H9 (cell line): ENCODE measurements at regions not wholly inside any gene's neighbourhood (a gene's known extent, or its start where the extent isn't known, plus 50 kb on each side); places are given as distances from the start of the nearest gene placed in this dataset.

Experiments
- DNase-seq: peaks from one replicate; pipeline ENCODE4 v3.0.0-alpha.2; 2017
- H2AFZ ChIP-seq: one replicate; pipeline ENCODE4 v1.6.1; 2013; ENCODE audit warnings: mild to moderate bottlenecking, low read length, control low read depth, moderate library complexity
- H2AK5ac ChIP-seq: 2 replicates; pipeline ENCODE4 v1.6.1; 2013; ENCODE audit warnings: low read length, control low read depth, mixed read lengths; ENCODE audit not compliant: insufficient read length
- H2BK120ac ChIP-seq: one replicate; pipeline ENCODE4 v1.6.1; 2013; ENCODE audit warnings: low read depth, mild to moderate bottlenecking, low read length, control low read depth, inconsistent platforms; ENCODE audit not compliant: poor library complexity, severe bottlenecking
- H2BK12ac ChIP-seq: 2 replicates; pipeline ENCODE4 v1.6.1; 2013; ENCODE audit warnings: low read length, control low read depth, mixed read lengths, low read depth; ENCODE audit not compliant: insufficient read length
- H2BK15ac ChIP-seq: 2 replicates; pipeline ENCODE4 v1.6.1; 2013; ENCODE audit warnings: low read depth, low read length, control low read depth
- H2BK20ac ChIP-seq: one replicate; pipeline ENCODE4 v1.6.1; 2013; ENCODE audit warnings: low read depth, mild to moderate bottlenecking, low read length, control low read depth, inconsistent platforms; ENCODE audit not compliant: poor library complexity, severe bottlenecking
- H2BK5ac ChIP-seq: 2 replicates; pipeline ENCODE4 v1.6.1; 2013; ENCODE audit warnings: low read length, control low read depth, mixed read lengths; ENCODE audit not compliant: insufficient read length
- H3K14ac ChIP-seq: 2 replicates; pipeline ENCODE4 v1.6.1; 2013; ENCODE audit warnings: low read length, control low read depth; ENCODE audit not compliant: insufficient read depth
- H3K18ac ChIP-seq: 2 replicates; pipeline ENCODE4 v1.6.1; 2013; ENCODE audit warnings: low read depth, mild to moderate bottlenecking, mixed read lengths, low read length, control low read depth; ENCODE audit not compliant: insufficient read length
- H3K23ac ChIP-seq: 2 replicates; pipeline ENCODE4 v1.6.1; 2013; ENCODE audit warnings: low read length, control low read depth, mixed read lengths, low read depth; ENCODE audit not compliant: insufficient read length
- H3K23me2 ChIP-seq: 2 replicates; pipeline ENCODE4 v1.6.1; 2013; ENCODE audit warnings: low read depth, mild to moderate bottlenecking, mixed read lengths, low read length, control low read depth; ENCODE audit not compliant: insufficient read length, poor library complexity, severe bottlenecking
- H3K27ac ChIP-seq: 2 replicates; pipeline ENCODE4 v1.5.1; 2013; ENCODE audit warnings: low read length, control low read depth, mixed read lengths, low read depth; ENCODE audit not compliant: insufficient read length
- H3K27me3 ChIP-seq: 2 replicates; pipeline ENCODE4 v1.6.1; 2013; ENCODE audit warnings: low read length, control low read depth, inconsistent platforms; ENCODE audit not compliant: insufficient read depth
- H3K4ac ChIP-seq: 2 replicates; pipeline ENCODE4 v1.6.1; 2013; ENCODE audit warnings: low read depth, mild to moderate bottlenecking, control low read depth, inconsistent platforms, low read length, moderate library complexity
- H3K4me1 ChIP-seq: 2 replicates; pipeline ENCODE4 v1.6.1; 2013; ENCODE audit warnings: low read length, control low read depth, inconsistent platforms; ENCODE audit not compliant: insufficient read depth
- H3K4me2 ChIP-seq: 2 replicates; pipeline ENCODE4 v1.6.1; 2013; ENCODE audit warnings: low read length, control low read depth, mixed read lengths; ENCODE audit not compliant: insufficient read length, insufficient read depth
- H3K56ac ChIP-seq: 2 replicates; pipeline ENCODE4 v1.6.1; 2013; ENCODE audit warnings: low read depth, mild to moderate bottlenecking, mixed read lengths, low read length, control low read depth; ENCODE audit not compliant: insufficient read length
- H3K79me1 ChIP-seq: 2 replicates; pipeline ENCODE4 v1.6.1; 2013; ENCODE audit warnings: low read depth, mild to moderate bottlenecking, moderate library complexity, low read length, control low read depth, inconsistent platforms; ENCODE audit not compliant: insufficient read depth, poor library complexity, severe bottlenecking
- H3K79me2 ChIP-seq: 2 replicates; pipeline ENCODE4 v1.6.1; 2013; ENCODE audit warnings: low read length, control low read depth, inconsistent platforms; ENCODE audit not compliant: insufficient read depth
- H3K9ac ChIP-seq: 2 replicates; pipeline ENCODE4 v1.6.1; 2013; ENCODE audit warnings: low read length, control low read depth, mixed read lengths; ENCODE audit not compliant: insufficient read length; ENCODE audit errors: extremely low read depth
- H3K9me3 ChIP-seq: one replicate; pipeline ENCODE4 v1.6.1; 2013; ENCODE audit warnings: low read depth, low read length, inconsistent platforms; ENCODE audit not compliant: control insufficient read depth
- H3T11ph ChIP-seq: one replicate; pipeline ENCODE4 v1.6.1; 2013; ENCODE audit warnings: mild to moderate bottlenecking, low read length, control low read depth, inconsistent platforms
- H4K20me1 ChIP-seq: one replicate; pipeline ENCODE4 v1.6.1; 2013; ENCODE audit not compliant: control insufficient read depth, insufficient read length, insufficient read depth
- H4K5ac ChIP-seq: 2 replicates; pipeline ENCODE4 v1.6.1; 2013; ENCODE audit warnings: low read depth, mild to moderate bottlenecking, mixed read lengths, low read length, control low read depth; ENCODE audit not compliant: insufficient read length
- H4K8ac ChIP-seq: replicated peaks from 2 replicates; pipeline ENCODE4 v1.6.1; 2013; ENCODE audit warnings: low read length, control low read depth, mixed read lengths, low read depth; ENCODE audit not compliant: insufficient read length
- H4K91ac ChIP-seq: 2 replicates; pipeline ENCODE4 v1.6.1; 2013; ENCODE audit warnings: low read depth, mild to moderate bottlenecking, moderate library complexity, mixed read lengths, low read length, control low read depth; ENCODE audit not compliant: insufficient read length
- H3K27ac Mint-ChIP-seq, 3 experiments: 2 replicates in 2 of 3; 3 replicates in 1 of 3; pipeline ENCODE4 v1.8.0; 2020 to 2021; ENCODE audit warnings: mixed read lengths in 3 of 3, mild to moderate bottlenecking in 1 of 3, moderate library complexity in 1 of 3
- H3K27me3 Mint-ChIP-seq: 2 replicates; pipeline ENCODE4 v1.8.0; 2021; ENCODE audit warnings: low read depth, mild to moderate bottlenecking, moderate library complexity, mixed read lengths
- H3K36me3 Mint-ChIP-seq, 3 experiments: 2 replicates in 2 of 3; 3 replicates in 1 of 3; pipeline ENCODE4 v1.8.0; 2020 to 2021; ENCODE audit warnings: low read depth in 3 of 3, mixed read lengths in 3 of 3; ENCODE audit not compliant: insufficient read depth in 1 of 3
- H3K4me1 Mint-ChIP-seq, 2 experiments: 2 replicates each; pipeline ENCODE4 v1.8.0; 2020; ENCODE audit warnings: mixed read lengths in 2 of 2
- H3K4me3 Mint-ChIP-seq, 2 experiments: 2 replicates in 1 of 2; 3 replicates in 1 of 2; pipeline ENCODE4 v1.8.0; 2020 to 2021; ENCODE audit warnings: mild to moderate bottlenecking in 2 of 2, mixed read lengths in 2 of 2, moderate library complexity in 1 of 2
- H3K9me3 Mint-ChIP-seq, 2 experiments: 2 replicates in 1 of 2; 3 replicates in 1 of 2; pipeline ENCODE4 v1.8.0; 2020; ENCODE audit warnings: mild to moderate bottlenecking in 2 of 2, mixed read lengths in 2 of 2, moderate library complexity in 1 of 2
- WGBS: extraction: QIAGEN DNeasy Blood & Tissue Kit; methylation state at CpG from one replicate; pipeline ENCODE4 v1.1.7; 2013; ENCODE audit warnings: missing lambda C conversion rate, low lambda C conversion rate, mixed read lengths; ENCODE audit not compliant: insufficient read length; ENCODE audit errors: extremely low coverage; 5-methylcytosine and 5-hydroxymethylcytosine counted together
- TF ChIP-seq, protein P1 (sequence below): fragments of 200-600 bp; sonication (generic); conservative IDR thresholded peaks from 3 replicates; pipeline ENCODE4 v1.8.0; 2021; ENCODE audit warnings: antibody characterized with exemption, mild to moderate bottlenecking

DNA sequence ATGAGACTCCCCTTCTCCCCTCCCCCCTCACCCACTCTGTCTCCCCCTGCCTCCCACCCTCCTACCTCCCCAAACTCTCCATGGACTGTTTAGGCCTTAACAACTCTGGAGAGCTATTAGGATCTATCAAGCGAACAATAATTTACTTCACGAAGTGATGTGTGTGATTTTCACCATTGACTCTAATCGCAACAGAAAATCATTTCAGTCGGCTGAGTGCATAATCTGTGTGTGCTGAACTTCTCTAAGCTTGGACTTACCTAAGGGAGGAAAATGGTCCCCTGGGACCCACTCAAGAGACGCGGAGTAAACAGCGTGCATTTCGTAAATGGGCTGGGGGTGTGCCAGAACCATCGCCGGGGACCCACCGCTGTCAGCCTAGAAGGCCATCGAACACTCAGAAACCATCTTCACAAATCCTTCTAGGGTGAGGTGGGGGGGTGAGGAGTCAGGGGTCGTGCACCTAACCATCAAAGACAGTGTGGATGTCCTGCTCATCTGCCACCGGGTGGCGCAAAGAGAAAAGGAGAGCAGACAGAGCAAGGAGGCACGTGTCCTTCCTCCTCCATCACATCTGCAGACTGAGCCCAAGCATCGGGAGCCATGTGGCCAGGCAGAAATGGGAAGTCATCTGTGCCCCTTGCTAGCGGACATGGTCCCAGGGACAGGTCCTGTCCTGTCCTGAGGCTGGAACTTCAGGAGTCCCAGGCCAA, 62.1 kb upstream of the NUP50 start:
- Mint-ChIP-seq H3K27me3 (peaks cover 47% of the 10 kb centered on the region), H3K4me1 (peaks cover 4 to 9% of the 10 kb centered on the region in 2 experiments; a peak in 3 of 4 replicates), H3K9me3 (peaks cover 0 to 5% of the 10 kb centered on the region in 2 experiments; a peak in 2 of 5 replicates), H3K4me3 (no peak overlapping the region), H3K36me3 (no peaks in the 10 kb centered on the region), H3K27ac (no peak overlapping the region; a peak in 1 of 7 replicates)
- Histone ChIP-seq H3K4me2 (no peak overlapping the region), H3K18ac (peak overlapping the region; percentile 27), H4K20me1 (no peaks in the 10 kb centered on the region), H3T11ph (no peak overlapping the region), H3K27ac (no peak overlapping the region), H2BK5ac (no peak overlapping the region), H2AFZ (peak overlapping the region; percentile 67), H4K91ac (no peak overlapping the region), H2BK15ac (no peak overlapping the region), H3K23ac (no peak overlapping the region), H2AK5ac (no peak overlapping the region), H3K4me1 (no peaks in the 10 kb centered on the region), H3K27me3 (no peaks in the 10 kb centered on the region), H3K56ac (no peak overlapping the region), H3K4ac (no peak overlapping the region), H3K14ac (no peak overlapping the region), H3K79me1 (no peaks in the 10 kb centered on the region), H4K5ac (no peak overlapping the region), H3K23me2 (no peaks in the 10 kb centered on the region), H3K9ac (no peak overlapping the region), H2BK20ac (no peak overlapping the region), H3K9me3 (no peaks in the 10 kb centered on the region), H2BK120ac (no peak overlapping the region), H2BK12ac (no peak overlapping the region), H3K79me2 (no peaks in the 10 kb centered on the region), H4K8ac (no peak overlapping the region)
- TF ChIP-seq, protein P1, sequence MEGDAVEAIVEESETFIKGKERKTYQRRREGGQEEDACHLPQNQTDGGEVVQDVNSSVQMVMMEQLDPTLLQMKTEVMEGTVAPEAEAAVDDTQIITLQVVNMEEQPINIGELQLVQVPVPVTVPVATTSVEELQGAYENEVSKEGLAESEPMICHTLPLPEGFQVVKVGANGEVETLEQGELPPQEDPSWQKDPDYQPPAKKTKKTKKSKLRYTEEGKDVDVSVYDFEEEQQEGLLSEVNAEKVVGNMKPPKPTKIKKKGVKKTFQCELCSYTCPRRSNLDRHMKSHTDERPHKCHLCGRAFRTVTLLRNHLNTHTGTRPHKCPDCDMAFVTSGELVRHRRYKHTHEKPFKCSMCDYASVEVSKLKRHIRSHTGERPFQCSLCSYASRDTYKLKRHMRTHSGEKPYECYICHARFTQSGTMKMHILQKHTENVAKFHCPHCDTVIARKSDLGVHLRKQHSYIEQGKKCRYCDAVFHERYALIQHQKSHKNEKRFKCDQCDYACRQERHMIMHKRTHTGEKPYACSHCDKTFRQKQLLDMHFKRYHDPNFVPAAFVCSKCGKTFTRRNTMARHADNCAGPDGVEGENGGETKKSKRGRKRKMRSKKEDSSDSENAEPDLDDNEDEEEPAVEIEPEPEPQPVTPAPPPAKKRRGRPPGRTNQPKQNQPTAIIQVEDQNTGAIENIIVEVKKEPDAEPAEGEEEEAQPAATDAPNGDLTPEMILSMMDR = peak; percentile 70
- WGBS = no CpG with 5 or more reads among the region's 18 CpGs
- peak; percentile 85 for DNase-seq
